ENCODE measurements at regions not wholly inside any gene's neighbourhood (a gene's known extent, or its start where the extent isn't known, plus 50 kb on each side); places are given as distances from the start of the nearest gene placed in this dataset.

- Histone ChIP-seq H3K4me2 (replicated peaks; ENCODE audit: low read depth, low read length, poor library complexity, severe bottlenecking) (no peak overlapping the region), H3K27ac (ENCODE audit: low read length in 2 of 2) (no peak overlapping the region), H4K20me1 (ENCODE audit: control insufficient read depth, insufficient read depth, low read length, poor library complexity, severe bottlenecking) (no peaks in the 10 kb centered on the region), H3K9ac (ENCODE audit: low read length) (no peak overlapping the region), H3K36me3 (replicated peaks in 1 of 2; ENCODE audit: control extremely low read depth in 1 of 2, control insufficient read depth in 1 of 2, extremely low read depth in 1 of 2, insufficient read depth in 2 of 2, low read length in 1 of 2) (no peaks in the 10 kb centered on the region), H3K4me3 (ENCODE audit: control extremely low read depth in 1 of 5, extremely low read depth in 1 of 5, insufficient read depth in 1 of 5, low read depth in 2 of 5, low read length in 4 of 5) (no peak overlapping the region), H2AFZ (ENCODE audit: insufficient read depth, low read depth, low read length, poor library complexity, severe bottlenecking) (no peak overlapping the region), H3K9me3 (ENCODE audit: control extremely low read depth in 1 of 3, control insufficient read depth in 2 of 3, insufficient read depth in 1 of 3, low read length in 2 of 3) (no peaks in the 10 kb centered on the region), H3K79me2 (ENCODE audit: control insufficient read depth, insufficient read depth, low read length) (no peaks in the 10 kb centered on the region), H3K4me1 (ENCODE audit: control insufficient read depth in 2 of 2, insufficient read depth in 2 of 2, low read length in 2 of 2) (no peaks in the 10 kb centered on the region), H3K27me3 (replicated peaks in 1 of 4; ENCODE audit: control extremely low read depth in 1 of 4, control insufficient read depth in 3 of 4, insufficient read depth in 4 of 4, low read length in 3 of 4) (no peaks in the 10 kb centered on the region)
- POLR2A ChIA-PET, result no interaction called here
- ATAC-seq (ENCODE audit: low read depth) (no peak), DNase-seq (no peak)
- intact Hi-C loops (cut with micrococcal nuclease), result no loop called here
- CTCF ChIA-PET, result no interaction called here
- H3K4me3 Mint-ChIP-seq, result no peak overlapping the region
- no CpG with 5 or more reads among the region's 4 CpGs for WGBS (ENCODE audit: insufficient coverage)
- H3K27me3 Mint-ChIP-seq, result no peaks in the 10 kb centered on the region
- no peak overlapping the region for H3K27ac Mint-ChIP-seq
- H3K9me3 Mint-ChIP-seq (ENCODE audit: insufficient read depth), result no peaks in the 10 kb centered on the region
- no peaks in the 10 kb centered on the region for H3K4me1 Mint-ChIP-seq
- no peak for TF ChIP-seq EZH2 (IDR thresholded peaks at IDR 0.05; ENCODE audit: borderline replicate concordance, insufficient read depth, low read depth, low read length, poor library complexity, severe bottlenecking)
- TF ChIP-seq CTCF (IDR thresholded peaks at IDR 0.05), result no peak
These were observed 457.4 kb upstream of the TEX13C start for GRCh38 chrX:124862301-124862700.

- Histone ChIP-seq H3K4me2 (replicated peaks; ENCODE audit: low read depth, low read length, poor library complexity, severe bottlenecking) (no peak overlapping the region), H4K20me1 (ENCODE audit: control insufficient read depth, insufficient read depth, low read length, poor library complexity, severe bottlenecking) (no peaks in the 10 kb centered on the region), H3K4me3 (ENCODE audit: control extremely low read depth in 1 of 5, extremely low read depth in 1 of 5, insufficient read depth in 1 of 5, low read depth in 2 of 5, low read length in 4 of 5) (no peak overlapping the region), H3K4me1 (ENCODE audit: control insufficient read depth in 2 of 2, insufficient read depth in 2 of 2, low read length in 2 of 2) (no peaks in the 10 kb centered on the region), H3K79me2 (ENCODE audit: control insufficient read depth, insufficient read depth, low read length) (no peaks in the 10 kb centered on the region), H3K27ac (ENCODE audit: low read length in 2 of 2) (no peak overlapping the region), H3K9me3 (ENCODE audit: control extremely low read depth in 1 of 3, control insufficient read depth in 2 of 3, insufficient read depth in 1 of 3, low read length in 2 of 3) (no peaks in the 10 kb centered on the region), H2AFZ (ENCODE audit: insufficient read depth, low read depth, low read length, poor library complexity, severe bottlenecking) (no peak overlapping the region), H3K9ac (ENCODE audit: low read length) (no peak overlapping the region), H3K27me3 (replicated peaks in 1 of 4; ENCODE audit: control extremely low read depth in 1 of 4, control insufficient read depth in 3 of 4, insufficient read depth in 4 of 4, low read length in 3 of 4) (no peaks in the 10 kb centered on the region), H3K36me3 (replicated peaks in 1 of 2; ENCODE audit: control extremely low read depth in 1 of 2, control insufficient read depth in 1 of 2, extremely low read depth in 1 of 2, insufficient read depth in 2 of 2, low read length in 1 of 2) (no peaks in the 10 kb centered on the region)
- H3K27me3 Mint-ChIP-seq, result no peaks in the 10 kb centered on the region
- no peaks in the 10 kb centered on the region for H3K9me3 Mint-ChIP-seq (ENCODE audit: insufficient read depth)
- DNase-seq (no peak), ATAC-seq (ENCODE audit: low read depth) (no peak)
- H3K27ac Mint-ChIP-seq, result no peak overlapping the region
- ChIA-PET POLR2A (no interaction called here), CTCF (no interaction called here)
- TF ChIP-seq CTCF (IDR thresholded peaks at IDR 0.05), result no peak
- TF ChIP-seq EZH2 (IDR thresholded peaks at IDR 0.05; ENCODE audit: borderline replicate concordance, insufficient read depth, low read depth, low read length, poor library complexity, severe bottlenecking), result no peak
- no peaks in the 10 kb centered on the region for H3K4me1 Mint-ChIP-seq
- H3K4me3 Mint-ChIP-seq, result no peak overlapping the region
- intact Hi-C loops (cut with micrococcal nuclease), result no loop called here
- 60% methylated on average over 1 of the region's 5 CpGs for WGBS (ENCODE audit: insufficient coverage)
These were observed 456.4 kb upstream of the TEX13C start for GRCh38 chrX:124863303-124863702.
